ENCODE measurements at regions not wholly inside any gene's neighbourhood (a gene's known extent, or its start where the extent isn't known, plus 50 kb on each side); places are given as distances from the start of the nearest gene placed in this dataset.

- Histone ChIP-seq H3K27ac (no peak overlapping the region), H3K9me3 (no peaks in the 10 kb centered on the region), H3K4me1 (no peaks in the 10 kb centered on the region), H3K27me3 (peaks cover 0 to 18% of the 10 kb centered on the region in 2 donors), H3K36me3 (no peaks in the 10 kb centered on the region), H3K4me3 (no peak overlapping the region)
- intact Hi-C loops (cut with DNase I; ENCODE audit: low total_unique reads), result no loop called here
- TF ChIP-seq, protein P1, sequence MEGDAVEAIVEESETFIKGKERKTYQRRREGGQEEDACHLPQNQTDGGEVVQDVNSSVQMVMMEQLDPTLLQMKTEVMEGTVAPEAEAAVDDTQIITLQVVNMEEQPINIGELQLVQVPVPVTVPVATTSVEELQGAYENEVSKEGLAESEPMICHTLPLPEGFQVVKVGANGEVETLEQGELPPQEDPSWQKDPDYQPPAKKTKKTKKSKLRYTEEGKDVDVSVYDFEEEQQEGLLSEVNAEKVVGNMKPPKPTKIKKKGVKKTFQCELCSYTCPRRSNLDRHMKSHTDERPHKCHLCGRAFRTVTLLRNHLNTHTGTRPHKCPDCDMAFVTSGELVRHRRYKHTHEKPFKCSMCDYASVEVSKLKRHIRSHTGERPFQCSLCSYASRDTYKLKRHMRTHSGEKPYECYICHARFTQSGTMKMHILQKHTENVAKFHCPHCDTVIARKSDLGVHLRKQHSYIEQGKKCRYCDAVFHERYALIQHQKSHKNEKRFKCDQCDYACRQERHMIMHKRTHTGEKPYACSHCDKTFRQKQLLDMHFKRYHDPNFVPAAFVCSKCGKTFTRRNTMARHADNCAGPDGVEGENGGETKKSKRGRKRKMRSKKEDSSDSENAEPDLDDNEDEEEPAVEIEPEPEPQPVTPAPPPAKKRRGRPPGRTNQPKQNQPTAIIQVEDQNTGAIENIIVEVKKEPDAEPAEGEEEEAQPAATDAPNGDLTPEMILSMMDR (IDR thresholded peaks at IDR 0.05), result no peak
- peak in 1 of 2 donors; percentile 16 for DNase-seq
Measured at GRCh38 chr10:131787961-131788360, 112.8 kb upstream of the PPP2R2D start.

DNA sequence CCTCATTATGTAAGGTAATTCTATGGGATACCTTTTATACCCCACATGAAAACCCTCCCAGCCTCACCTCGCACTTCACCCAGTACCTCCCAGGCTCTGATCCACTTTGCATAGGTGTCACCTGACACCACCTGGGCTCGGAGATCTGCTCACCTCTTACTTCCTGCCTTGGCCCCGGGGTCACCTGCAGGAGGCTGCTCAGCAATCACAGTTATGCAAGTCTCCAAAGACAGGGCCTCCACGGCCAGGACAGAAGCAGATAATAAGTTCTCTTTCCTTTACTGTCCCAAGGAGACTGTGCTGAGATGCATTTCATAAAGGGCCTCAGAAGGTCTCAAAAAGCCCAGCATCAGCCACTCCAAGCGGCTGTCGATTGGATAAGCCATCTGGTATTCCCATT is 112.4 kb upstream of the PPP2R2D start:
- H3K27me3 ChIP-seq, result peaks cover 0 to 19% of the 10 kb centered on the region in 2 donors
- TF ChIP-seq, protein P1 (IDR thresholded peaks at IDR 0.05), result no peak
- no peak for DNase-seq
- intact Hi-C loops (cut with DNase I; ENCODE audit: low total_unique reads), result no loop called here
- H3K36me3 ChIP-seq, result no peaks in the 10 kb centered on the region
- H3K27ac ChIP-seq, result no peak overlapping the region
- no peaks in the 10 kb centered on the region for H3K9me3 ChIP-seq
- H3K4me3 ChIP-seq, result no peak overlapping the region
- no peaks in the 10 kb centered on the region for H3K4me1 ChIP-seq

- intact Hi-C loops (cut with DNase I; ENCODE audit: low total_unique reads), result no loop called here
- H3K9me3 ChIP-seq, result no peaks in the 10 kb centered on the region
- H3K4me1 ChIP-seq, result no peaks in the 10 kb centered on the region
- DNase-seq, result peak in 1 of 2 donors; percentile 21
- TF ChIP-seq, protein P1 (IDR thresholded peaks at IDR 0.05), result no peak
- no peak overlapping the region for H3K27ac ChIP-seq
- peaks cover 0 to 19% of the 10 kb centered on the region in 2 donors for H3K27me3 ChIP-seq
- H3K4me3 ChIP-seq, result no peak overlapping the region
- H3K36me3 ChIP-seq, result no peaks in the 10 kb centered on the region
Measured at GRCh38 chr10:131789516-131789915, 111.3 kb upstream of the PPP2R2D start.

DNA sequence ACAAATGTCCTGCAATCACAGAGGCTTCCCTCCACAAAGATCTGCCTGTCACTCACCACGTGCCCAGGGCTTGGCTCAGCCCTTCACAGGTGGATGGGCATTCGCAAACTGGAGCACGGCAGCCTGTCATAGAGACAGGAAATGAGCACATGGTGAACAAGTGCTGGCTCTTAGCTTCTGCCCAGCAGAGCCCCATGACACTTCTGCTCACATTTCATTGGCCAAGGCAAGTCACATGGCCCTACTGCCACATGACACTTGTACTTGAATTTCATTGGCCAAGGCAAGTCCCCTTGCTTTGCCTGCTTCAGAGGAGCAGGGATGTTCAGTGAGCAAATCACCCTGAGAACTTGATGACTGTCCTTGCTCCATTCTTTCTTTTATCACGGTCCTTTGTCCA is 110.8 kb upstream of the PPP2R2D start:
- peaks cover 0 to 19% of the 10 kb centered on the region in 2 donors for H3K27me3 ChIP-seq
- H3K4me1 ChIP-seq, result no peaks in the 10 kb centered on the region
- peak in 1 of 2 donors; percentile 24 for DNase-seq
- TF ChIP-seq, protein P1 (IDR thresholded peaks at IDR 0.05), result no peak
- intact Hi-C loops (cut with DNase I; ENCODE audit: low total_unique reads), result no loop called here
- no peaks in the 10 kb centered on the region for H3K36me3 ChIP-seq
- H3K4me3 ChIP-seq, result no peak overlapping the region
- no peak overlapping the region for H3K27ac ChIP-seq
- no peaks in the 10 kb centered on the region for H3K9me3 ChIP-seq

DNA sequence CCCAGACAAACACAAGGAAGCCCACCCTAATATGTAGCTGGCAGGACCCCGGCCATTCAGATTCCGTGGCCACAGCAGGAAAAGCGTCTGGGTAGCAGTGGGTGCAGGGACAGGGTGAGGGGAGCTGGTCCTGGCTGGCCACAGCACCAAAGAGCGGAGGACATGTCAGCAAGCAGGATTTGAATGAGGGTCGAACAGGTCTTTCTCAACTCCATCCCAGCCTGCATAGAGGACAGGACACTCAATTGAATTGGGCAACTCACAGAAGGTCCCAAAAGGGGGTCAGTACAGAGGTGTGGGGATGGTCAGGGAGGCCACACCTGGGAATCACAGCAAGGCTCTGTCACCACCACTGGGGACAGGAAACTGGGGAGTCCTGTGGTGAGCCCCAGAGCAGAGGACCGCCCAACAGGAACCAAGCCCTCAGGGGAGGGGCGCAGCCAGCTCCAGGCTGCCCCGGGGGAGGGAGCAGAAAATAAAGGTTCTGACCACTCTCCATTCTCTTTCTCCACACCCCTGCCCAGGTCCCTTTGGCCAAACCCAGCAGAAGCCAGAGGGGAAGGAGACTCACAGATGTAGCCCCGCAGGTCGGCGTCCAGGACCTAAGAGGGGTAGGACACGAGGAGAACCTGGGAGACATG is 108.7 kb upstream of the PPP2R2D start:
- peaks cover 0 to 5% (median 2%) of the 10 kb centered on the region in 3 donors for H3K9me3 ChIP-seq
- intact Hi-C loops (cut with DNase I; ENCODE audit: low total_unique reads), result no loop called here
- peak in 1 of 2 donors; percentile 52 for DNase-seq
- H3K27ac ChIP-seq, result no peak overlapping the region
- H3K4me3 ChIP-seq, result no peak overlapping the region
- TF ChIP-seq, protein P1 (IDR thresholded peaks at IDR 0.05), result no peak
- no peaks in the 10 kb centered on the region for H3K4me1 ChIP-seq
- H3K36me3 ChIP-seq, result no peaks in the 10 kb centered on the region
- H3K27me3 ChIP-seq, result peaks cover 0 to 19% of the 10 kb centered on the region in 2 donors

Measured in tibial artery (tissue), 4 donors.